ENCODE measurements at regions not wholly inside any gene's neighbourhood (a gene's known extent, or its start where the extent isn't known, plus 50 kb on each side); places are given as distances from the start of the nearest gene placed in this dataset.
"Not testable (repeated sequence)": the region's sequence is repeated elsewhere in the genome, so short reads cannot be mapped to it uniquely, and the experiment has no call there.

- CTCF ChIA-PET; H3K27ac ChIP-seq; POLR2A ChIA-PET (ENCODE audit: low non-redundant PET); DNase-seq (ENCODE audit: low spot score): not testable (repeated sequence)
These were observed 123.9 kb downstream of the MREG start for GRCh38 chr2:215889240-215889969.

GRCh38 chr2:215888680-215889079 is 124.7 kb downstream of the MREG start:
- DNase-seq (ENCODE audit: low spot score): no peak
- ChIA-PET POLR2A (ENCODE audit: low non-redundant PET) (no interaction called here), CTCF (no interaction called here)
- H3K27ac ChIP-seq: no peak overlapping the region
- no peak for TF ChIP-seq CTCF (conservative IDR thresholded peaks at IDR 0.05; ENCODE audit: low read depth)

- no peak overlapping the region for H3K27ac ChIP-seq
- ChIA-PET CTCF (no interaction called here), POLR2A (ENCODE audit: low non-redundant PET) (no interaction called here)
- TF ChIP-seq CTCF (conservative IDR thresholded peaks at IDR 0.05; ENCODE audit: low read depth): no peak
- no peak for DNase-seq (ENCODE audit: low spot score)
These were observed 126.0 kb downstream of the MREG start for GRCh38 chr2:215887303-215887702.

GRCh38 chr2:215886022-215886421 is 127.3 kb downstream of the MREG start:
- no peak overlapping the region for H3K27ac ChIP-seq
- no peak for TF ChIP-seq CTCF (conservative IDR thresholded peaks at IDR 0.05; ENCODE audit: low read depth)
- CTCF ChIA-PET: no interaction called here
- POLR2A ChIA-PET (ENCODE audit: low non-redundant PET): interaction anchor here (0.5 kb wide), 1 partner anchor 28 kb away, joined by 3 read pairs; no protein-coding TSS in a partner anchor
- DNase-seq (ENCODE audit: low spot score): no peak

- POLR2A ChIA-PET (ENCODE audit: low non-redundant PET): no interaction called here
- no peak overlapping the region for H3K27ac ChIP-seq
- CTCF ChIA-PET: no interaction called here
- DNase-seq (ENCODE audit: low spot score): no peak
- TF ChIP-seq CTCF (conservative IDR thresholded peaks at IDR 0.05; ENCODE audit: low read depth): no peak
These were observed 127.8 kb downstream of the MREG start for GRCh38 chr2:215885536-215885935.

GRCh38 chr2:215884451-215885087 is 128.8 kb downstream of the MREG start:
- TF ChIP-seq CTCF (conservative IDR thresholded peaks at IDR 0.05; ENCODE audit: low read depth): no peak
- ChIA-PET CTCF (no interaction called here), POLR2A (ENCODE audit: low non-redundant PET) (no interaction called here)
- H3K27ac ChIP-seq: no peak overlapping the region
- no peak for DNase-seq (ENCODE audit: low spot score)

GRCh38 chr2:215883799-215884198 is 129.6 kb downstream of the MREG start:
- ChIA-PET POLR2A (ENCODE audit: low non-redundant PET) (no interaction called here), CTCF (no interaction called here)
- DNase-seq (ENCODE audit: low spot score): no peak
- no peak for TF ChIP-seq CTCF (conservative IDR thresholded peaks at IDR 0.05; ENCODE audit: low read depth)
- H3K27ac ChIP-seq: no peak overlapping the region
